ENCODE measurements at regions not wholly inside any gene's neighbourhood (a gene's known extent, or its start where the extent isn't known, plus 50 kb on each side); places are given as distances from the start of the nearest gene placed in this dataset.
A peak's percentile ranks its signal among the peaks of the same experiment; 100 is the strongest.
"Not testable (repeated sequence)": the region's sequence is repeated elsewhere in the genome, so short reads cannot be mapped to it uniquely, and the experiment has no call there.

DNA sequence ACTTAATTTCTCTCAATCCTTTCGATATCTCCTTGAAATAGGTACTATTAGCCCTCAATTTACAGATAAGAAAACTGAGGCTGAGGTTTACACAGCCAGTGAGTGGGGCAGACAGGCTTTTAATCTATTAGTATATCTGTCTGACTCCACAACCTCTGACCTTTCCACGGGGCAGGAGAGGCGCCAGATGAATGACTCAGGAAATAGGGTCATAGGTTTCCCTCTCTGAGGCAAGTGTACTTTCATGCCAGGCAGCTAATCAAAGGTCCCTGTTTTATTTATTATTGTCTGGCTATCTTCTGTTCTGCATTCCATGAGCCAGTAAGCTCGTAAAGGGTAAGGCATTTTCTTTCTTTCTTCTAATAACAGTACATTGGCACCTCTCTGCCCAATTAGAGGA, 79.6 kb upstream of the KLF4 start:
- no peak for DNase-seq

DNA sequence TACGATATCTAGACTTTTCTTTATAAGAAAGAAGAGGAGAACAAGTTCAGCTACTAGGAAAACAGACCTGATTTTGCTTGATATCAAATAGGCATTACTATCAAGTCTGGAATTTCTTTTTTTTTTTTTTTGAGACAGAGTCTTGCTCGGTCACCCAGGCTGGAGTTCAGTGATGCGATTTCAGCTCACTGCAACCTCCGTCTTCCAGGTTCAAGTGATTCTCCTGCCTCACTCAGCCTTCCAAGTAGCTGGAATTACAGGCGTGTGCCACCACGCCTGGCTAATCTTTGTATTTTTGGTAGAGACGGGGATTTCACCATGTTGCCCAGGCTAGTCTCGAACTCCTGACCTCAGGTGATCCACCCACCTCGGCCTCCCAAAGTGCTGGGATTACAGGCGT, 78.8 kb upstream of the KLF4 start:
- not testable (repeated sequence) for DNase-seq

GRCh38 chr9:107567462-107567861, 77.9 kb upstream of the KLF4 start:
- no peak for DNase-seq

DNA sequence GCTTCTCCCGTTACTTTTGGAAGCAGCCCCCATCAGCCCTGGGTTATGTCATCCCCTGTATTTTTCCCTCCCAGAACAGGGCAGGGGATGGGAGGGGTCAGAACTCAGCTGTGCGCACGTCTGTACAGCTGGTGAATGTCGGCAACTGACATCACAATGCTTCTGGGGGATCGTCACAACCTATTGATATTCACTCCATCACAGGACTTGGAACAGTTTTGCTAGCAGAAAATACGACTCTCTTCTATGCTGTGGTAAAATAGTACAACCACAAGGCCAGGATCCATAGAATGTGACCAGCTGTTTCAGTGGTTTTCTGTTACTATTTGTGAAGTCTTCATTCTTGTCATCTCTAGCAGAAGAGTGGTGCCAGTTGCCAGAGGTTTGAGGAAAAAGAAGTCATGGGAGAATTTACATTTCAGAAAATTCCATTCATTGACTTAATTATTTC, 77.1 kb upstream of the KLF4 start:
- DNase-seq = peak; percentile 63

DNA sequence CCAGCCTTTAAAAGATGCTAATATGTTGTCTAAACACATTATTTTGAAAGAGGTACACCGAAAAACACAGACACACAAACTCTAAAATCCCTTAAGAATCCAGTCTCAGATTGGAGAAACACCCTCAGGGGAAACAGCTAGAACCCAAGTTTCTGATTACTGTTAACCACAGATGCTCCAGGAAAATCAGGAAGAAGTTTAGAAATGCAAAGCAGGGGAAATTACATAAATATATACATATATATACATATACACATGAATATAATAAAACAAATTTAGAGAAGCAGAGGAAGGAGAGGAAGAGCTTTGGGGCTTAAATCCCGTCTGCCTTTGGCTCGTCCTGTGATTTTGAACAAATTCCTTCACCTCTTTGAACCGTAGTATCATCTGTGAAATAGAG, 73.2 kb upstream of the KLF4 start:
- no peak for DNase-seq

GRCh38 chr9:107559494-107560086, 70.0 kb upstream of the KLF4 start:
- DNase-seq = no peak

- no peak for DNase-seq
Observed at GRCh38 chr9:107557236-107557990, 67.8 kb upstream of the KLF4 start.

GRCh38 chr9:107554636-107555035, 65.1 kb upstream of the KLF4 start:
- DNase-seq = no peak

DNA sequence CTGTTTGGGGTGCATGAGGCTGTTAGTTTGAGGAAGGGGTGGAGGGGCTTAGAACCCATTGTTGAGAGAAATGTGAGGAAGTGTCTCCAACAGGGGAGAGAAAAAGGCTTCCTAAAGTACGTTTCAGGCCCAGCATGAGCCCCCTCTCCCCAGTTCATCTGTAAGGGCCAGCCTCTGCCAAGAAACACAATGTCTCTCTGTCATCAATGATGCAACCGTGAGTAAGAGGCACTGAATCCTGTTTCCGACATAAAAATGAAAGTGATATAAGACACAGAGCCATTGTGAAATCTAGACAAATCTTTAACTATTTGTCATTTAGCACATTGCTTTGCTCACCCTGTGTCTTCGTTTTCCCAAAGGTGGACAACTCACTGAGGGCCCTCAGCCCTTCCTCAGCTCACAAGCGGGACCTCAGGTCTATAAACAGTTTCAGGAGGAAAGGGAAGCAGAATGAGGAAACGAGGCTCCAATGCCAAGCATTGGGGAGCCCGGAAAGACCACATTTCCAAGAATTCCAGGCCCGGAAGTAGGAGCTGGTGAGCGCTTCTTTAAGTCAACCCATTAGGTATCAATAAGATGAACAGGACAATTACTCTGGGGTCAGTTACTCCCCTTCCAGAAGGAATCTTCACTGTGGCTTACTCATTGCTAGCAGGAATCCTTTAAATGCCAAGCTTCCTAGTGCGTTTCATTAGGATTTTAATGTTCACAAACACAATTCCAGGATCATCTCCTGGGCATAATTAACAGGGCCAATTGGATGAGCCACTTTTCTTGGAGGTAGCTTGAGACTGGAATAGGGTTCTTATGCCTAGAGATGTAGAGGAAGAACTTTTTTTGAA, 59.0 kb upstream of the KLF4 start:
- DNase-seq = no peak

DNA sequence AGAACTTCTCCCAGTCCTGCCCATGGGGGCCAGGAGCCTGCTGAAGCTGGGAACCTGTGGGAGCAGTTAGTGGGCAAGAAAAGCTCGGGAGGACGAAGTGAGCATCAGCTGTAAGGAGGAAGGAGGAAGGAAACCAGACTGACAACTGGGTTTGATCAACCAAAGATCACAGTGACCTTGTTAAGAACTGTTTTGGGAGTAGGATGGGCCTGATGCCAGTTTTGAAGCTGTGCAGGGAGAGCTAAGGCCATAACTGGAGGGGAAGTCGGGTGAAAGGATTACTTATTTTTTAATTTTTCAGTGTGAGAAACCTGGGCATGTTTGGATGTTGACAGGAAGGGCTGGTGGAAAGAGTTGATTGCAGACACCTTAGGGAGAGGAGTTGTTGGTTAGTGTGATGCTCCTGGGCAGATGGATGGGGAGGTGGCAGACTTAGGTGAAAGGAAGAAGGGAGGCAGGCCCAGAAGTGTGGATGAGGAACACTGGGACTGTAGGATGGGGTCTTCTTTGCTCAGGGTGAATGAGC, 58.3 kb upstream of the KLF4 start:
- no peak for DNase-seq

DNA sequence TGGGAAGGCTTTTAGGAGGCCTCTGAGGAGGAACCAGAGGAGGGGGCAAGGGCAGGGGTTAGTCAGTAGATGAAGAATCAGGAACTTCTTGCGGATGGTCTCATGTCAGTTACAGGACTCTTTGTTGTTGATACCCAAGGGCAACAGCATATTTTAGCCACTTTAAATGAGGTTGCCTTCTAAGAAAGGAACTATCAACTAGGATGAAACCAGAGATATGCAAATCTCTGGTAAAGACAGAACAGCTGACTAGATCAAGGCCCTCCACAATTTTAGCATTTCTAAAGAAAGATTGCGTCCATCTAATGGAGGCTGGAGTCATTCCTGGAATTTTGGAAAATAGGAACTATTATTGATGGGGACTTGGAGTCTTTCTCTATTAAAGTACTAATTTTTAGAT, 57.7 kb upstream of the KLF4 start:
- DNase-seq = no peak

DNA sequence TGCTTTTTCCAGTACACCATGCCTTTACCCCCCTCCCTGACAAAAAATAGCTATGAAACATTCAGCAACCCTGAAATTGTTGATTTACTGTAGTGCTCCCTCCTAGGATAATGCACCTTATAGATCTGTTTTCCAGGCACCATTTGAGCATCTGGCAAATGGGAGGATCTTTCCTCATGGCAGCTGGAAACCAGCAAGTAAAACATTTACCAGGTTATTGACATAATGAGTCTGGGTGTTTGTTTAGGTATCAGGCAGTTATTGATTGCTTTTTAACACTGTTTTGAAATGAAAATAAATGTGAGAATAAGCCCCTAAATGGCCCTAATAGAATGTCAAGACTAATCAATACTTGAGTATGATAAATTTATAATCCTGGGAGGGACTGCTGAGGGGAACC, 57.3 kb upstream of the KLF4 start:
- no peak for DNase-seq

DNA sequence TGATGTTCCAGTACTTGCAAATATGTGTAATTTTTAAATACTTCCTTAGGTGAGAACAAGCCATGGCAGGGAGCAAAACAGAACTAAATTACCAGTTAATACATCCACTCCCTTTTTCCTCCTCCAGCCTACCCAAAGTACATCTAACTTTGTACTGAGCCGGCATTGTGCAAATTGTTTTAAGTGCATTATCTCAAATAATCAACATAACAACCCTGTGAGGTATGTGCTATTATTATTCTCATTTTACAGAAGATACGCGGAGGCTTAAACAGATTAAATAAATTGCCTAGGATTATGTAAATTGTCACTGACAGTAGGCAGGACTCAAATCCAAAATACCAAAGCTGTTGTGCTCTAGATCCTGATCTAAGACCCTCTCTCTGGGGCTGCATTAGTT, 55.5 kb upstream of the KLF4 start:
- no peak for DNase-seq

DNA sequence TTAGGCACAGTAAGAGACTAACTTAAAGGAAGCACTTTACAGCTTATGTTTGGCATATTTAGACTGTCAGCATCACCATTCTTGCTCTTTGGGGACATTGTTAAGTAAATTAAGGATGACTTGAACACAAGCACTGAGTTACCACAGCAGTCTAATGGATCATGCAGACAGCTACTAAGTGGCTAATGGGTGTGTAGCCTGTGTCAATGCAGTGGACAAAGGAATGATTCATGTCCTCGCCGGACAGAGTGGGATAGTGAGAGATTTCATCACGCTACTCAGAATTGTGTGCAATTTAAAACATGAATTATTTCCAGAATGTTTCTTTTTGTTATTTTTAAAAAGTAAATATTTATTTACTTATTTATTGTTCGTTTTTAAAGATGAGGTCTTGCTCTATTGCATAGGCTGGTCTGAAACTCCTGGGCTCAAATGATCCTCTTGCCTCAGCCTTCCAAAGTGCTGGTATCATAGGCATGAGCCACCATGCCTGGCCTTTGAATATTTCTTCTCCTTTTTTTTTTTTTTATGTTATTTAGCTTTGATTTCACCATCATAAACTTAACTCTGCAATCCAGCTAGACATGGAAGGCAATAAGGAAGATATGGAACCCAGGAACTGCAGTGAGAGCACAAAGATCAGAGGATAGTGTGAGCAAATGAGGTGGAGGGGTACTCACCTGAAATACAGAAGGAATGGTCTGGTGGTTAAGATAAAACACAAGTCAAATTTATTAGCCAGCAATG, 53.0 kb upstream of the KLF4 start:
- DNase-seq = no peak

- no peak for DNase-seq
Observed at GRCh38 chr9:107541523-107541922, 52.0 kb upstream of the KLF4 start.

DNA sequence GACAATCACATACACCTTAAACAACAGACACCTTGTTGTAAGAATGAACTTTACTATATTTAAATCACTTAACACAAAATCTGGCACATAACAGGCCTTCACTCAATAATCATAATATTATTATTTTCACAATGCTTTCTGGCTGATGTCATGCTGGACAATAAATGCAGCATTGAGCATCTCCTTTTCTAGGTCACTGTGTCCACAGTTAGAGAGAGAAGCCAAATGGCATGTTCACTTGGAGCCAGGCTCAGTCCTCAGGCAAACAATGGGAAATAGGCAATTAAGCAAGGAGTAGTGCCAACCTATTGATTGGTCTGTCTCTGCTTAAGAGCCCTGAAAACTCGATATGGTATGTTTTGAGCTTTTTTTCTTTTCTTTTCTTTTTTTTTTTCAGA, 50.6 kb upstream of the KLF4 start:
- no peak for DNase-seq

- DNase-seq = no peak
Observed at GRCh38 chr9:107539427-107540163, 50.0 kb upstream of the KLF4 start.
